ENCODE measurements at regions not wholly inside any gene's neighbourhood (a gene's known extent, or its start where the extent isn't known, plus 50 kb on each side); places are given as distances from the start of the nearest gene placed in this dataset.
"Not testable (repeated sequence)": the region's sequence is repeated elsewhere in the genome, so short reads cannot be mapped to it uniquely, and the experiment has no call there.

GRCh38 chr11:130526846-130527245 lies 78.4 kb downstream of the ADAMTS15 start:
- DNase-seq: no peak

- DNase-seq: no peak
These were observed 79.3 kb downstream of the ADAMTS15 start for GRCh38 chr11:130527636-130528297.

GRCh38 chr11:130528298-130529261 lies 80.1 kb downstream of the ADAMTS15 start:
- no peak for DNase-seq

- no peak for DNase-seq
These were observed 80.9 kb downstream of the ADAMTS15 start for GRCh38 chr11:130529366-130529765.

- no peak for DNase-seq
These were observed 82.6 kb downstream of the ADAMTS15 start for GRCh38 chr11:130531061-130531460.

- DNase-seq: peak; percentile 43
These were observed 84.8 kb downstream of the ADAMTS15 start for GRCh38 chr11:130533113-130533798.

- DNase-seq: no peak
These were observed 85.4 kb downstream of the ADAMTS15 start for GRCh38 chr11:130533871-130534270.

GRCh38 chr11:130534551-130534950 lies 86.1 kb downstream of the ADAMTS15 start:
- no peak for DNase-seq

- DNase-seq: no peak
These were observed 87.1 kb downstream of the ADAMTS15 start for GRCh38 chr11:130535520-130535919.

- DNase-seq: no peak
These were observed 87.9 kb downstream of the ADAMTS15 start for GRCh38 chr11:130536106-130537040.

GRCh38 chr11:130539680-130540079 lies 91.2 kb downstream of the ADAMTS15 start:
- DNase-seq: not testable (repeated sequence)

GRCh38 chr11:130544266-130544665 lies 95.8 kb downstream of the ADAMTS15 start:
- DNase-seq: no peak

- DNase-seq: no peak
These were observed 97.1 kb downstream of the ADAMTS15 start for GRCh38 chr11:130545449-130546072.

- DNase-seq: no peak
These were observed 98.0 kb downstream of the ADAMTS15 start for GRCh38 chr11:130546438-130546837.

- no peak for DNase-seq
These were observed 98.7 kb downstream of the ADAMTS15 start for GRCh38 chr11:130546901-130547694.

- no peak for DNase-seq
These were observed 99.5 kb downstream of the ADAMTS15 start for GRCh38 chr11:130547761-130548490.

- no peak for DNase-seq
These were observed 100.0 kb downstream of the ADAMTS15 start for GRCh38 chr11:130548491-130548833.

GRCh38 chr11:130549393-130549999 lies 101.1 kb downstream of the ADAMTS15 start:
- no peak for DNase-seq

GRCh38 chr11:130550150-130550549 lies 101.7 kb downstream of the ADAMTS15 start:
- no peak for DNase-seq
